LNCaP clone FGC (cell line): ENCODE measurements at regions not wholly inside any gene's neighbourhood (a gene's known extent, or its start where the extent isn't known, plus 50 kb on each side); places are given as distances from the start of the nearest gene placed in this dataset.

Experiments used
- DNase-seq: peaks from one replicate; pipeline ENCODE4 v3.0.0-alpha.2; 2011; ENCODE audit warnings: low read depth
- H3K4me3 ChIP-seq: 2 replicates; pipeline ENCODE4 v1.5.1; 2011; ENCODE audit warnings: mild to moderate bottlenecking, low read depth, low read length, control low read depth
- TF ChIP-seq, protein P1 (sequence below): IDR thresholded peaks from 2 replicates; pipeline ENCODE4 v1.5.1; 2012; ENCODE audit warnings: mild to moderate bottlenecking; ENCODE audit not compliant: control insufficient read depth, insufficient read depth; ENCODE audit errors: extremely low read depth

DNA sequence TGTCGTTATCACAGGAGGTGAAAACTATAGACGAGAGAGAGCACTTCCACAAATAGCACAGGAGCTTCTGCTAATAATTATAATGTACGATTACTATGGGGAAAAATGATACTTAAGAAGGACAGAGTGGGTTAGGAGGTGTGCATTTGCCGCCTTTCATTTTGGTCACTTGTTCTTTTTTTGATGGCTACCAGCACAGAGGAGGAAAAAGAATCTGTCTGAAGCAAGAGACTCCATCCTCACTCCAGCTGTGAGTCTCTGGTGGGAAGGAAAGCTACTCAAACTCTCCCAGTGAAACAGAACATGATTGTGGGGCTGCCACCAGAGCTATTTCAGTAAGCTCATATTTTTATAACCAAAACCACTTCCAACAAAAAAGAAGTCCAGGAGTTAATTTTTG, 270.4 kb upstream of the TMEM161B start:
- TF ChIP-seq, protein P1, sequence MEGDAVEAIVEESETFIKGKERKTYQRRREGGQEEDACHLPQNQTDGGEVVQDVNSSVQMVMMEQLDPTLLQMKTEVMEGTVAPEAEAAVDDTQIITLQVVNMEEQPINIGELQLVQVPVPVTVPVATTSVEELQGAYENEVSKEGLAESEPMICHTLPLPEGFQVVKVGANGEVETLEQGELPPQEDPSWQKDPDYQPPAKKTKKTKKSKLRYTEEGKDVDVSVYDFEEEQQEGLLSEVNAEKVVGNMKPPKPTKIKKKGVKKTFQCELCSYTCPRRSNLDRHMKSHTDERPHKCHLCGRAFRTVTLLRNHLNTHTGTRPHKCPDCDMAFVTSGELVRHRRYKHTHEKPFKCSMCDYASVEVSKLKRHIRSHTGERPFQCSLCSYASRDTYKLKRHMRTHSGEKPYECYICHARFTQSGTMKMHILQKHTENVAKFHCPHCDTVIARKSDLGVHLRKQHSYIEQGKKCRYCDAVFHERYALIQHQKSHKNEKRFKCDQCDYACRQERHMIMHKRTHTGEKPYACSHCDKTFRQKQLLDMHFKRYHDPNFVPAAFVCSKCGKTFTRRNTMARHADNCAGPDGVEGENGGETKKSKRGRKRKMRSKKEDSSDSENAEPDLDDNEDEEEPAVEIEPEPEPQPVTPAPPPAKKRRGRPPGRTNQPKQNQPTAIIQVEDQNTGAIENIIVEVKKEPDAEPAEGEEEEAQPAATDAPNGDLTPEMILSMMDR, result no peak
- H3K4me3 ChIP-seq, result no peak overlapping the region
- DNase-seq, result no peak

GRCh38 chr5:88536146-88536545, 267.5 kb upstream of the TMEM161B start:
- no peak for DNase-seq
- TF ChIP-seq, protein P1, result no peak
- no peak overlapping the region for H3K4me3 ChIP-seq

GRCh38 chr5:88524941-88525340, 256.3 kb upstream of the TMEM161B start:
- H3K4me3 ChIP-seq, result no peak overlapping the region
- TF ChIP-seq, protein P1, result no peak
- no peak for DNase-seq

- no peak for DNase-seq
- TF ChIP-seq, protein P1, result no peak
- H3K4me3 ChIP-seq, result no peak overlapping the region
These were observed 250.4 kb upstream of the TMEM161B start for GRCh38 chr5:88519066-88519465.

DNA sequence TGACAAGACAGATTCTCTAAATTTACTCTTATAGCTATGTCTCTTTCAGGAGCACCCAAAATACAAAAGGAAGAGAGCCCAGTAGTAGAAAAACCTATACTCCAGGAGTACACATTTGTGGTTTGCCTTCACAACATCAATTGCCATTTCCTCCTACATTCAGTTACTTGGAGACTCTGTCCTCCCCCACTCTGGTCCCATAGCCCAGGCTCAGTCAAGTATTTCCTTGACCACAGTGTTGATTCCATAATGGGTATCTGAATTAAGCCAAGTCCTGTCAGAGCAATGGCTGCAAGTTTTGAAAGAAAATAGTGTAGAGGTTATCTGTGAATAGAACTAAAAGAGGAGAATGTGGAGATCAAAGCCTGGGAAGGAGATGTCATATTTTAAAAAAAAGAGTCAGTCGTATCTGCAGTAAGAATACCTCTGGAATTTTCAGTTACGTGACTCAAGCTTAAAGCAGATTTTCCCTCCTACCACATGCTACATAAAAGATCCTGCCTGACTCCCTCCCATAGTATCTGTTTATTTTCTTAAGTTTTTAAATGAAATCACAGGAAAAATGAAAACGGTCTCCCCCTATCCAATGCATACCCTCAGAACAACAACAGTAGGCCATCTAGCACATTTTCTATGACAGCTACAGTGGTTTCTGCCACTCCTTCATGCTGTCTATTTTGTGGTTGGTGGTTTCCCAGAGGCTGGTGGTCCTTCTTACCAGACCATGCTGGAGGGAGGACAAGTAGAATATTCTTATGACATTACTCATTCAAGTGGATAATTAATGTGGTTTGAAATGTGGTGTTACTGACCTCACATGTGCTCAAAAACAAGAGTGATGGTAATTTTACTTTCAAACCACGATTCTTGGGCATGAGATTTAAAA, 249.7 kb upstream of the TMEM161B start:
- H3K4me3 ChIP-seq, result no peak overlapping the region
- DNase-seq, result no peak
- TF ChIP-seq, protein P1, result no peak

DNA sequence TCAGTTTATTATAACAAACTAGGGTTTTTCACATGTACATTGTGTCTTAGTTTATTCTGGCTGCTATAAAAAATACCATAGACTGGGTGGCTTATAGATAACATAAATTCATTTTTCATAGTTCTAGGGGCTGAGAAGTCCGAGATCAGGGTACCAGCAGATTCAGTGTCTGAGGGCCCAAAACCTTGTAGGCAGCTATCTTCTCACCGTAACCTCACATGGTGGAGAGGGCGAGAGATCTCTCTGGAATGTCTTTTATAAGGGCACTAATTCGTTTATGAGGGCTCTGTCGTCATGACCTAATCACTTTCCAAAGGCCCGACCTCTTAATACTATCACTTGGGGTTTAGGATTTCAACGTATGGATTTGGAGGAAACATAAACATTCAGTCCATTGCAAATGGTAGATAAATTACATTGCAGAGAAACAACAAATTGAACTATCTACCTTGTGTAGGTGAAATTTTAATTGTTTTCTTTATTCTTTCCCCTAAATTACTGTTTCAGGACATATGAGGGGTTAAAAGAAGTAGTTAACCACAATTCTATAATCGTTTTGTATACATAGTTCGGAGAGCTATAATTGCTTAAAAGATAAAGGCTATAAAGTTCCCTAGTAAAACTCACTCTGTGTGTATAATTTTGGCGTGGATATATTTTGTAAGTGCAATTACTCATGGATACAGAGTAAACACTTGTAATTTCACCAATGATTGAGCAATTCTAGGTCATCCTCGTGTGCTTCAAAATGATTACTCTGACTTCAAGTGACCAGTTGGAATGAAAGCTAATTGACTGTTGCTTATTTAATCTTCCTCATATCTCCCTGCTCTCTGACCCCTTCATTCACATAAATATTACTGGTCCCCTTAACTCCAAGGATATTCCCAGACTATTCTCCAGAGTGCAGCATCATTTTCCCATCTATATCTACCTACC, 247.5 kb upstream of the TMEM161B start:
- TF ChIP-seq, protein P1, result no peak
- DNase-seq, result peak; percentile 38
- H3K4me3 ChIP-seq, result no peak overlapping the region
